ENCODE measurements at regions not wholly inside any gene's neighbourhood (a gene's known extent, or its start where the extent isn't known, plus 50 kb on each side); places are given as distances from the start of the nearest gene placed in this dataset.

GRCh38 chr16:76797457-76797856 is 393.5 kb upstream of the MON1B start:
- CTCF ChIA-PET = no interaction called here
- Histone ChIP-seq H3K36me3 (ENCODE audit: control insufficient read depth in 4 of 4, insufficient read depth in 4 of 4, low read length in 3 of 4) (no peaks in the 10 kb centered on the region), H3K9me3 (ENCODE audit: control extremely low read depth in 1 of 5, control insufficient read depth in 4 of 5, insufficient read depth in 2 of 5, low read depth in 1 of 5, low read length in 4 of 5) (peaks cover 0 to 1% (median 0%) of the 10 kb centered on the region in 5 experiments), H3K4me1 (ENCODE audit: control extremely low read depth in 1 of 4, control insufficient read depth in 4 of 4, insufficient read depth in 4 of 4, low read length in 3 of 4) (no peaks in the 10 kb centered on the region), H3K27me3 (replicated peaks in 2 of 5; ENCODE audit: control insufficient read depth in 4 of 5, insufficient read depth in 5 of 5, low read length in 4 of 5) (no peaks in the 10 kb centered on the region), H3K4me3 (ENCODE audit: control insufficient read depth in 1 of 7, extremely low read depth in 1 of 7, insufficient read depth in 4 of 7, low read depth in 2 of 7, low read length in 6 of 7) (no peak overlapping the region), H3K27ac (ENCODE audit: insufficient read depth in 1 of 2, low read depth in 1 of 2, low read length in 2 of 2, poor library complexity in 1 of 2, severe bottlenecking in 2 of 2) (no peak overlapping the region)
- POLR2A ChIA-PET = no interaction called here
- 100% methylated on average over 2 of the region's 4 CpGs for WGBS (ENCODE audit: insufficient coverage)
- DNase-seq = no peak

DNA sequence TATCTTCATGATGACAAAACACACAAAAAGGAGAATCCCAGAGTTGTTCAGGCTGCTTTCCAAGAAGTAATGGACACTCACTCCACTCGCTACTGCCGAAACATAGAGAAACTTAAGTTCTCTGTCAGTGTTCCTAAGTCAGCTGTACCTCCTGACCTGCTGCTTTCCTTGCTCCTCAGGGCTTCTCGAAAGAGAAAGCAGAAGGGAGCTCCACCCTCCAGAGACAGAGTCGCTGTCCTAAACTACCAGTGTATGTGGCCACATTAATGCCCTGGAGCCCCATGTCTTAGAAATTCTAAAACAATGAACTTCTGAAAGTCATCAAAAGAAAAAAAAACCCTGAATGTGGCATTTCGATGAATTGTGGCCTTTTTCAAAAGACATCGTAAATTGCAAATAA is 390.8 kb upstream of the MON1B start:
- Histone ChIP-seq H3K4me1 (ENCODE audit: control extremely low read depth in 1 of 4, control insufficient read depth in 4 of 4, insufficient read depth in 4 of 4, low read length in 3 of 4) (no peaks in the 10 kb centered on the region), H3K4me3 (ENCODE audit: control insufficient read depth in 1 of 7, extremely low read depth in 1 of 7, insufficient read depth in 4 of 7, low read depth in 2 of 7, low read length in 6 of 7) (no peak overlapping the region), H3K9me3 (ENCODE audit: control extremely low read depth in 1 of 5, control insufficient read depth in 4 of 5, insufficient read depth in 2 of 5, low read depth in 1 of 5, low read length in 4 of 5) (peaks cover 0 to 1% (median 0%) of the 10 kb centered on the region in 5 experiments), H3K27me3 (replicated peaks in 2 of 5; ENCODE audit: control insufficient read depth in 4 of 5, insufficient read depth in 5 of 5, low read length in 4 of 5) (no peaks in the 10 kb centered on the region), H3K36me3 (ENCODE audit: control insufficient read depth in 4 of 4, insufficient read depth in 4 of 4, low read length in 3 of 4) (no peaks in the 10 kb centered on the region), H3K27ac (ENCODE audit: insufficient read depth in 1 of 2, low read depth in 1 of 2, low read length in 2 of 2, poor library complexity in 1 of 2, severe bottlenecking in 2 of 2) (no peak overlapping the region)
- no peak for DNase-seq
- ChIA-PET POLR2A (no interaction called here), CTCF (no interaction called here)
- WGBS (ENCODE audit: insufficient coverage) = 90% methylated on average over 5 of the region's 6 CpGs

DNA sequence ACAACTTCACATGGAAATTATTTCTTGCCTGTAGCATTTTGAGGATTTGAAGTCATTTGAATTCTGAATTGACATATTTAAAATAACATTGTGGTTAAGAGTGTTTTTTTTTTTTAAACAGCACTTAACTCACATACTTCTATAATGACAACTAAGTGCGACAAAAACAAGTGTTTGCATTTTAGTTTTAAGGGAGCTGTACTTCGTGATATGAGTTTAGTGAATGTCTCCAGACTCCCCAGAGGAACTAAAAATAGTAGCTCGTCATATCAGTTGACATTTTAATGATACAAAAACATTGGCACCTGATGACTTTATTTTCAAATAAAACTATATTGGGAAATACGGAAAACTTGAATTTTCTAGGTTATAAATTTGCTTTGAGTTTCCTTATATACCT is 389.6 kb upstream of the MON1B start:
- Histone ChIP-seq H3K9me3 (ENCODE audit: control extremely low read depth in 1 of 5, control insufficient read depth in 4 of 5, insufficient read depth in 2 of 5, low read depth in 1 of 5, low read length in 4 of 5) (peaks cover 0 to 1% (median 0%) of the 10 kb centered on the region in 5 experiments), H3K4me1 (ENCODE audit: control extremely low read depth in 1 of 4, control insufficient read depth in 4 of 4, insufficient read depth in 4 of 4, low read length in 3 of 4) (no peaks in the 10 kb centered on the region), H3K4me3 (ENCODE audit: control insufficient read depth in 1 of 7, extremely low read depth in 1 of 7, insufficient read depth in 4 of 7, low read depth in 2 of 7, low read length in 6 of 7) (no peak overlapping the region), H3K27ac (ENCODE audit: insufficient read depth in 1 of 2, low read depth in 1 of 2, low read length in 2 of 2, poor library complexity in 1 of 2, severe bottlenecking in 2 of 2) (no peak overlapping the region), H3K36me3 (ENCODE audit: control insufficient read depth in 4 of 4, insufficient read depth in 4 of 4, low read length in 3 of 4) (no peaks in the 10 kb centered on the region), H3K27me3 (replicated peaks in 2 of 5; ENCODE audit: control insufficient read depth in 4 of 5, insufficient read depth in 5 of 5, low read length in 4 of 5) (no peaks in the 10 kb centered on the region)
- ChIA-PET POLR2A (no interaction called here), CTCF (no interaction called here)
- no CpG with 5 or more reads among the region's 4 CpGs for WGBS (ENCODE audit: insufficient coverage)
- DNase-seq = no peak

- WGBS (ENCODE audit: insufficient coverage) = no CpG with 5 or more reads among the region's 2 CpGs
- H3K9me3 ChIP-seq (ENCODE audit: control extremely low read depth in 1 of 5, control insufficient read depth in 4 of 5, insufficient read depth in 2 of 5, low read depth in 1 of 5, low read length in 4 of 5) = peaks cover 0 to 1% (median 0%) of the 10 kb centered on the region in 5 experiments
- H3K36me3 ChIP-seq (ENCODE audit: control insufficient read depth in 4 of 4, insufficient read depth in 4 of 4, low read length in 3 of 4) = no peaks in the 10 kb centered on the region
- H3K27ac ChIP-seq (ENCODE audit: insufficient read depth in 1 of 2, low read depth in 1 of 2, low read length in 2 of 2, poor library complexity in 1 of 2, severe bottlenecking in 2 of 2) = no peak overlapping the region
- ChIA-PET POLR2A (no interaction called here), CTCF (no interaction called here)
- H3K4me1 ChIP-seq (ENCODE audit: control extremely low read depth in 1 of 4, control insufficient read depth in 4 of 4, insufficient read depth in 4 of 4, low read length in 3 of 4) = no peaks in the 10 kb centered on the region
- H3K4me3 ChIP-seq (ENCODE audit: control insufficient read depth in 1 of 7, extremely low read depth in 1 of 7, insufficient read depth in 4 of 7, low read depth in 2 of 7, low read length in 6 of 7) = no peak overlapping the region
- H3K27me3 ChIP-seq (replicated peaks in 2 of 5; ENCODE audit: control insufficient read depth in 4 of 5, insufficient read depth in 5 of 5, low read length in 4 of 5) = no peaks in the 10 kb centered on the region
- no peak for DNase-seq
Observed at GRCh38 chr16:76816475-76816874, 374.5 kb upstream of the MON1B start.

DNA sequence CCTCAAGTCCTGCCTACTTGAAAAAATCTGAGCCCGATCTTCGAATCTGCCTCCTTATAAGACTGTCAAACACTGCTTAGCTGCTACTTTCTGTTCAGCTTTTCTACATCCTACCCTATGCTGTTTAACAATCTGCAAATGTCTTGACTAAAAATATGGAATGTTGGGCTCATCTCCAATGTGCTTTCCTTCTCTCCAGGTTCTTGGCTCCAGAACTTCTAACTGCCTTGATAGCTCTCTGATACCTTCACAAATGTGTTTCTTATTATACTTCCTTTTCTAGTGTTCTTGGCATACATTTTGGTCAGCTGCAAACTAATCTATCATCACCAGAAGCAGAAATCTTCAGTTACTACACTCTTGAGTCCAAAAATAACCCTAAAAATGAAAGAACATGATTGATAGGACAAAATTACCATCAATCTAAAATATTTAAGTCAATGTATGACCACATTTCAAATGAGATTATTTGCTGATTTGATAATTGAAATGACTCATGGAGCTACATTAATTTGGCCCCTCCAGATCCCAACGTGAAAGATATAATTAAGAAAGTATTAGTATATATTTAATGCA is 372.3 kb upstream of the MON1B start:
- DNase-seq = no peak
- Histone ChIP-seq H3K4me1 (ENCODE audit: control extremely low read depth in 1 of 4, control insufficient read depth in 4 of 4, insufficient read depth in 4 of 4, low read length in 3 of 4) (no peaks in the 10 kb centered on the region), H3K27me3 (replicated peaks in 2 of 5; ENCODE audit: control insufficient read depth in 4 of 5, insufficient read depth in 5 of 5, low read length in 4 of 5) (no peaks in the 10 kb centered on the region), H3K36me3 (ENCODE audit: control insufficient read depth in 4 of 4, insufficient read depth in 4 of 4, low read length in 3 of 4) (no peaks in the 10 kb centered on the region), H3K27ac (ENCODE audit: insufficient read depth in 1 of 2, low read depth in 1 of 2, low read length in 2 of 2, poor library complexity in 1 of 2, severe bottlenecking in 2 of 2) (no peak overlapping the region), H3K4me3 (ENCODE audit: control insufficient read depth in 1 of 7, extremely low read depth in 1 of 7, insufficient read depth in 4 of 7, low read depth in 2 of 7, low read length in 6 of 7) (no peak overlapping the region), H3K9me3 (ENCODE audit: control extremely low read depth in 1 of 5, control insufficient read depth in 4 of 5, insufficient read depth in 2 of 5, low read depth in 1 of 5, low read length in 4 of 5) (peaks cover 0 to 1% (median 0%) of the 10 kb centered on the region in 5 experiments)
- POLR2A ChIA-PET = no interaction called here
- WGBS (ENCODE audit: insufficient coverage) = 24% methylated on average over 2 of the region's 3 CpGs
- CTCF ChIA-PET = no interaction called here

DNA sequence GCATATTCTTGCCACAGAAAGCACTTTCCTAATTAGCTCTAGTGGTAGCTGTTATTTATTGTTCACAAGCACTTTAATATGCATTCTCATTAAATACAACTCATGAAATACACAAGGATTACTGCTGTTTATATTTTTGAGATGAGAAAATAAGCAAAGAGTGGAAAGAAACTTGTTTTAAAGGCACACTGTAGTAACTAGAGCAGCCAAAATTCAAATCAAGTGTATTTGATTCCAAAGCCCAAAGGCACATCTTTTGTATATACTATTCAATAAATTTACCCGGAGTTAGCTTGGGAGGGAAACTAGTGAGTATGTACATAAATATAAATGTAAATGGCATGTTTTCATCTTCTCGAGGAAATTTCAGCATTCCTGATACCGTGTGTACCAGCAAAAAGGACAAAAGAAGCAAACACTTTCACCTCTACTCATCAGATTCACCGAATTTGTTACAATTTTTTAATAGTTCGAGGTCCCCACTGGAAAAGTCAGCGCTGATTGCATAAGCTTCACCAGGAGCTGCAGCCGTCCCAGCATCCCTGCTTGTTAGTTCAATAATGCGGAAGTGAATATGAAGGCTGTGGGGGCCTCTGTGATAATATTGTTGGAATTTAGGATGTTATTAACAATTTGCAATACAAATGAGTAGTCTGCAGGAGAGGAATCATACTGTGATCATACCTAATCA is 371.6 kb upstream of the MON1B start:
- Histone ChIP-seq H3K4me3 (ENCODE audit: control insufficient read depth in 1 of 7, extremely low read depth in 1 of 7, insufficient read depth in 4 of 7, low read depth in 2 of 7, low read length in 6 of 7) (no peak overlapping the region), H3K9me3 (ENCODE audit: control extremely low read depth in 1 of 5, control insufficient read depth in 4 of 5, insufficient read depth in 2 of 5, low read depth in 1 of 5, low read length in 4 of 5) (peaks cover 0 to 1% (median 0%) of the 10 kb centered on the region in 5 experiments), H3K27ac (ENCODE audit: insufficient read depth in 1 of 2, low read depth in 1 of 2, low read length in 2 of 2, poor library complexity in 1 of 2, severe bottlenecking in 2 of 2) (no peak overlapping the region), H3K4me1 (ENCODE audit: control extremely low read depth in 1 of 4, control insufficient read depth in 4 of 4, insufficient read depth in 4 of 4, low read length in 3 of 4) (no peaks in the 10 kb centered on the region), H3K36me3 (ENCODE audit: control insufficient read depth in 4 of 4, insufficient read depth in 4 of 4, low read length in 3 of 4) (no peaks in the 10 kb centered on the region), H3K27me3 (replicated peaks in 2 of 5; ENCODE audit: control insufficient read depth in 4 of 5, insufficient read depth in 5 of 5, low read length in 4 of 5) (no peaks in the 10 kb centered on the region)
- ChIA-PET POLR2A (no interaction called here), CTCF (no interaction called here)
- WGBS (ENCODE audit: insufficient coverage) = 98% methylated on average over 5 of the region's 8 CpGs
- no peak for DNase-seq

- no peaks in the 10 kb centered on the region for H3K9me3 ChIP-seq (ENCODE audit: control extremely low read depth in 1 of 5, control insufficient read depth in 4 of 5, insufficient read depth in 2 of 5, low read depth in 1 of 5, low read length in 4 of 5)
- CTCF ChIA-PET = interaction anchor here (0.8 kb wide), 1 partner anchor 19 kb away, joined by 3 read pairs; no protein-coding TSS in a partner anchor
- no peak overlapping the region for H3K27ac ChIP-seq (ENCODE audit: insufficient read depth in 1 of 2, low read depth in 1 of 2, low read length in 2 of 2, poor library complexity in 1 of 2, severe bottlenecking in 2 of 2)
- H3K27me3 ChIP-seq (replicated peaks in 2 of 5; ENCODE audit: control insufficient read depth in 4 of 5, insufficient read depth in 5 of 5, low read length in 4 of 5) = no peaks in the 10 kb centered on the region
- whole genome bisulfite sequencing (ENCODE audit: insufficient coverage) = no CpG with 5 or more reads among the region's 1 CpG
- no peaks in the 10 kb centered on the region for H3K4me1 ChIP-seq (ENCODE audit: control extremely low read depth in 1 of 4, control insufficient read depth in 4 of 4, insufficient read depth in 4 of 4, low read length in 3 of 4)
- no peaks in the 10 kb centered on the region for H3K36me3 ChIP-seq (ENCODE audit: control insufficient read depth in 4 of 4, insufficient read depth in 4 of 4, low read length in 3 of 4)
- no peak overlapping the region for H3K4me3 ChIP-seq (ENCODE audit: control insufficient read depth in 1 of 7, extremely low read depth in 1 of 7, insufficient read depth in 4 of 7, low read depth in 2 of 7, low read length in 6 of 7)
- DNase-seq = no peak
- POLR2A ChIA-PET = no interaction called here
Observed at GRCh38 chr16:76824221-76824620, 366.8 kb upstream of the MON1B start.
